ENCODE measurements at regions not wholly inside any gene's neighbourhood (a gene's known extent, or its start where the extent isn't known, plus 50 kb on each side); places are given as distances from the start of the nearest gene placed in this dataset.

- Mint-ChIP-seq H3K36me3 (ENCODE audit: low read depth) (no peaks in the 10 kb centered on the region), H3K4me3 (no peak overlapping the region), H3K4me1 (ENCODE audit: low read depth) (no peaks in the 10 kb centered on the region), H3K27ac (no peak overlapping the region), H3K27me3 (ENCODE audit: insufficient read depth) (no peaks in the 10 kb centered on the region), H3K9me3 (peaks cover 33% of the 10 kb centered on the region)
- no peak for DNase-seq
- TF ChIP-seq, protein P1, sequence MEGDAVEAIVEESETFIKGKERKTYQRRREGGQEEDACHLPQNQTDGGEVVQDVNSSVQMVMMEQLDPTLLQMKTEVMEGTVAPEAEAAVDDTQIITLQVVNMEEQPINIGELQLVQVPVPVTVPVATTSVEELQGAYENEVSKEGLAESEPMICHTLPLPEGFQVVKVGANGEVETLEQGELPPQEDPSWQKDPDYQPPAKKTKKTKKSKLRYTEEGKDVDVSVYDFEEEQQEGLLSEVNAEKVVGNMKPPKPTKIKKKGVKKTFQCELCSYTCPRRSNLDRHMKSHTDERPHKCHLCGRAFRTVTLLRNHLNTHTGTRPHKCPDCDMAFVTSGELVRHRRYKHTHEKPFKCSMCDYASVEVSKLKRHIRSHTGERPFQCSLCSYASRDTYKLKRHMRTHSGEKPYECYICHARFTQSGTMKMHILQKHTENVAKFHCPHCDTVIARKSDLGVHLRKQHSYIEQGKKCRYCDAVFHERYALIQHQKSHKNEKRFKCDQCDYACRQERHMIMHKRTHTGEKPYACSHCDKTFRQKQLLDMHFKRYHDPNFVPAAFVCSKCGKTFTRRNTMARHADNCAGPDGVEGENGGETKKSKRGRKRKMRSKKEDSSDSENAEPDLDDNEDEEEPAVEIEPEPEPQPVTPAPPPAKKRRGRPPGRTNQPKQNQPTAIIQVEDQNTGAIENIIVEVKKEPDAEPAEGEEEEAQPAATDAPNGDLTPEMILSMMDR (IDR thresholded peaks at IDR 0.05): no peak
Observed at GRCh38 chr13:67493835-67494234, 263.7 kb upstream of the PCDH9 start.

GRCh38 chr13:67489016-67489415 is 258.9 kb upstream of the PCDH9 start:
- Mint-ChIP-seq H3K4me3 (no peak overlapping the region), H3K4me1 (ENCODE audit: low read depth) (no peaks in the 10 kb centered on the region), H3K36me3 (ENCODE audit: low read depth) (no peaks in the 10 kb centered on the region), H3K9me3 (peaks cover 16% of the 10 kb centered on the region), H3K27ac (no peak overlapping the region), H3K27me3 (ENCODE audit: insufficient read depth) (no peaks in the 10 kb centered on the region)
- TF ChIP-seq, protein P1 (IDR thresholded peaks at IDR 0.05): no peak
- DNase-seq: no peak

DNA sequence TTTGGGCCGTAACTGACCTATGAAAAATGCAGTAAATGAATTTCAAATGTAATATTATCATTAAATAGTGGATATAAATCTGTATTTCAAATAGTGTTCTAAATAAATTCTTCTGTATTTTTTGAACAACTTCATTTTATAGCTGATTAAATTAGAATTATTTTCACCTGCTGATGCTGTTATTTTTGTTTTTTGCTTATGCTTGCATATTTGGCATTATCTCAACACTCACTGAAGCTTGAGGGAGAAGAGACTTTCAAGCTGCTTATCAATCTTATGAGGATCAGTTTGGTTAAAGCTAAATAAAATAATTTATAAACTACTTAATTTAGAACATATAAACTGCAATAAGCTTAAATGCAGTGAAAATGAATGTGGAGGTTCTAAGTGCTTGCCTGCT is 251.3 kb upstream of the PCDH9 start:
- Mint-ChIP-seq H3K9me3 (peaks cover 17% of the 10 kb centered on the region), H3K4me3 (no peak overlapping the region), H3K27me3 (ENCODE audit: insufficient read depth) (no peaks in the 10 kb centered on the region; the same call in 1 of the 2 replicates), H3K27ac (no peak overlapping the region), H3K4me1 (ENCODE audit: low read depth) (no peaks in the 10 kb centered on the region), H3K36me3 (ENCODE audit: low read depth) (no peaks in the 10 kb centered on the region)
- DNase-seq: no peak
- TF ChIP-seq, protein P1 (IDR thresholded peaks at IDR 0.05): no peak

DNA sequence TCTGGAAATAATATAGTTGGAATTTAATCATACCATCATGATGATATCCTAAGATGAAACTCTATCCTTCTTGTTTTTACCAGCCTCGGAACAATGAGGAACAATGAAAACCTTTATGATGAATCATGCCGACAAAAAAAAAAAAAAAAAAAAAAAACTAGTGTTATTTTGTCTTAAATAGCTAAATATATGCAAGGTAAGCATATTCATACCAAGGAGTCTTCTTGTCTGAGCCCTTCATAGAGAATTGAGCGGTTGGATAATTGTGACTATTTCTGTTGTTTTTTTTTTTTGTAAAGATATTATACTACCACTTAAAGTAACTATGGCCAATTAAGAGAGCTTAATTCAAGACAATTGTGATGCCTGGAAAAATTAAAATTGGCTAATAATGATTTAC is 244.0 kb upstream of the PCDH9 start:
- H3K27me3 Mint-ChIP-seq (ENCODE audit: insufficient read depth): no peaks in the 10 kb centered on the region
- no peak for DNase-seq

GRCh38 chr13:67469623-67470022 is 239.5 kb upstream of the PCDH9 start:
- no peak overlapping the region for H3K4me3 Mint-ChIP-seq

More for the DNA sequence above, 244.0 kb upstream of the PCDH9 start:
- Mint-ChIP-seq H3K27ac (no peak overlapping the region), H3K36me3 (ENCODE audit: low read depth) (no peaks in the 10 kb centered on the region), H3K4me3 (no peak overlapping the region), H3K9me3 (peaks cover 24% of the 10 kb centered on the region), H3K4me1 (ENCODE audit: low read depth) (no peaks in the 10 kb centered on the region)
- TF ChIP-seq, protein P1 (IDR thresholded peaks at IDR 0.05): no peak

More at GRCh38 chr13:67469623-67470022, 239.5 kb upstream of the PCDH9 start:
- peaks cover 5% of the 10 kb centered on the region; the same call in 1 of the 2 replicates for H3K36me3 Mint-ChIP-seq (ENCODE audit: low read depth)
- peaks cover 44% of the 10 kb centered on the region for H3K9me3 Mint-ChIP-seq
- no peaks in the 10 kb centered on the region for H3K27me3 Mint-ChIP-seq (ENCODE audit: insufficient read depth)
- no peak overlapping the region for H3K27ac Mint-ChIP-seq
- TF ChIP-seq, protein P1 (IDR thresholded peaks at IDR 0.05): no peak
- no peaks in the 10 kb centered on the region for H3K4me1 Mint-ChIP-seq (ENCODE audit: low read depth)
- DNase-seq: no peak
